Mammary epithelial cell (primary cell): ENCODE measurements at regions not wholly inside any gene's neighbourhood (a gene's known extent, or its start where the extent isn't known, plus 50 kb on each side); places are given as distances from the start of the nearest gene placed in this dataset.
"Not testable (repeated sequence)": the region's sequence is repeated elsewhere in the genome, so short reads cannot be mapped to it uniquely, and the experiment has no call there.

ENCODE experiments used
- CTCF ChIP-seq, 2 donors: IDR thresholded peaks in 1 of 2; conservative IDR thresholded peaks in 1 of 2; 2 replicates each; pipeline ENCODE4 v1.5.1; 2011 to 2012; ENCODE audit warnings: inconsistent platforms in 2 of 2, low read length in 2 of 2, mild to moderate bottlenecking in 2 of 2, control low read depth in 1 of 2, low read depth in 1 of 2; ENCODE audit not compliant: insufficient read depth in 1 of 2; ENCODE audit errors: extremely low read depth in 1 of 2
- EZH2 ChIP-seq: IDR thresholded peaks from 2 replicates; pipeline ENCODE4 v1.6.1; 2012; ENCODE audit warnings: low read length, inconsistent platforms, borderline replicate concordance

GRCh38 chr7:39871610-39872009 lies 78.4 kb upstream of the CDK13 start:
- not testable (repeated sequence) for TF ChIP-seq CTCF (conservative IDR thresholded peaks at IDR 0.05 in 1 of 2, IDR thresholded peaks at IDR 0.05 in 1 of 2; ENCODE audit: extremely low read depth in 1 of 2, insufficient read depth in 1 of 2, low read depth in 1 of 2, low read length in 2 of 2); EZH2
